ENCODE measurements at regions not wholly inside any gene's neighbourhood (a gene's known extent, or its start where the extent isn't known, plus 50 kb on each side); places are given as distances from the start of the nearest gene placed in this dataset.

GRCh38 chr15:91368611-91369010 is 268.6 kb downstream of the SV2B start:
- TF ChIP-seq, protein P1, sequence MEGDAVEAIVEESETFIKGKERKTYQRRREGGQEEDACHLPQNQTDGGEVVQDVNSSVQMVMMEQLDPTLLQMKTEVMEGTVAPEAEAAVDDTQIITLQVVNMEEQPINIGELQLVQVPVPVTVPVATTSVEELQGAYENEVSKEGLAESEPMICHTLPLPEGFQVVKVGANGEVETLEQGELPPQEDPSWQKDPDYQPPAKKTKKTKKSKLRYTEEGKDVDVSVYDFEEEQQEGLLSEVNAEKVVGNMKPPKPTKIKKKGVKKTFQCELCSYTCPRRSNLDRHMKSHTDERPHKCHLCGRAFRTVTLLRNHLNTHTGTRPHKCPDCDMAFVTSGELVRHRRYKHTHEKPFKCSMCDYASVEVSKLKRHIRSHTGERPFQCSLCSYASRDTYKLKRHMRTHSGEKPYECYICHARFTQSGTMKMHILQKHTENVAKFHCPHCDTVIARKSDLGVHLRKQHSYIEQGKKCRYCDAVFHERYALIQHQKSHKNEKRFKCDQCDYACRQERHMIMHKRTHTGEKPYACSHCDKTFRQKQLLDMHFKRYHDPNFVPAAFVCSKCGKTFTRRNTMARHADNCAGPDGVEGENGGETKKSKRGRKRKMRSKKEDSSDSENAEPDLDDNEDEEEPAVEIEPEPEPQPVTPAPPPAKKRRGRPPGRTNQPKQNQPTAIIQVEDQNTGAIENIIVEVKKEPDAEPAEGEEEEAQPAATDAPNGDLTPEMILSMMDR (IDR thresholded peaks at IDR 0.05; ENCODE audit: poor library complexity), result no peak
- TF ChIP-seq EZH2phosphoT487 (IDR thresholded peaks at IDR 0.05; ENCODE audit: low read depth, severe bottlenecking, unreplicated experiment), result no peak

Data from hepatocyte (in vitro differentiated cells).